ENCODE measurements at regions not wholly inside any gene's neighbourhood (a gene's known extent, or its start where the extent isn't known, plus 50 kb on each side); places are given as distances from the start of the nearest gene placed in this dataset.

- TF ChIP-seq EZH2phosphoT487 (IDR thresholded peaks at IDR 0.05; ENCODE audit: low read depth, severe bottlenecking, unreplicated experiment) (no peak), CTCF (IDR thresholded peaks at IDR 0.05; ENCODE audit: poor library complexity) (no peak), EZH2 (IDR thresholded peaks at IDR 0.05; ENCODE audit: borderline replicate concordance) (no peak)
These were observed 1126.9 kb downstream of the KCNT2 start for GRCh38 chr1:195481293-195481692.
